Tibial nerve (tissue), 4 donors: ENCODE measurements at regions not wholly inside any gene's neighbourhood (a gene's known extent, or its start where the extent isn't known, plus 50 kb on each side); places are given as distances from the start of the nearest gene placed in this dataset.

Experiments used
- EP300 ChIP-seq, 2 donors: sonication (generic); formaldehyde crosslinking; IDR thresholded peaks; one replicate each; pipeline ENCODE4 v1.6.1; 2017; ENCODE audit warnings: antibody characterized with exemption in 2 of 2, mild to moderate bottlenecking in 1 of 2
- TF ChIP-seq, protein P1 (sequence below), 5 experiments: fragments of 200-600 bp in 3 of 5; fragments of 450-650 bp in 2 of 5; sonication (generic) in 3 of 5; IDR thresholded peaks; one replicate each; pipeline ENCODE4 v1.5.1; 2016 to 2019; ENCODE audit warnings: antibody characterized with exemption in 5 of 5, mild to moderate bottlenecking in 3 of 5, moderate library complexity in 2 of 5

DNA sequence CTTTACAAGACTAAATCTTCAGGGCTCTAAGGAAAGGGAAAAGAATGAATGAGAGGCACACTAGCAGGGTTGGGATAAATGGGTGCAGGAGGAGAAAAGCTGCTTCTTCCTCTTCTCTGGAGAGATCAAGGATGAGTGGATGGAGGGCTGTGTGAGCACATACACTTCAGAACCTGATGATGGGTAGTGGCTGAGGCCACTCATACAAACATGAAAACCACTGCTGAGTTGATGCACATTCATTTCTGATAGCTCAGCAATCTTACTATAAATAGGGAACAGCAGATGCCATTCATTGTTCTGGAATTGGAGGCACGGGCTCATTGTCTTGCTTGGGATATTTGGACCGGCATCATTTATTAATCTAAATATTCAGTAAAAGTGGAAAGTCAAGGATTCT lies 152.4 kb upstream of the KCTD1 start:
- TF ChIP-seq, protein P1, sequence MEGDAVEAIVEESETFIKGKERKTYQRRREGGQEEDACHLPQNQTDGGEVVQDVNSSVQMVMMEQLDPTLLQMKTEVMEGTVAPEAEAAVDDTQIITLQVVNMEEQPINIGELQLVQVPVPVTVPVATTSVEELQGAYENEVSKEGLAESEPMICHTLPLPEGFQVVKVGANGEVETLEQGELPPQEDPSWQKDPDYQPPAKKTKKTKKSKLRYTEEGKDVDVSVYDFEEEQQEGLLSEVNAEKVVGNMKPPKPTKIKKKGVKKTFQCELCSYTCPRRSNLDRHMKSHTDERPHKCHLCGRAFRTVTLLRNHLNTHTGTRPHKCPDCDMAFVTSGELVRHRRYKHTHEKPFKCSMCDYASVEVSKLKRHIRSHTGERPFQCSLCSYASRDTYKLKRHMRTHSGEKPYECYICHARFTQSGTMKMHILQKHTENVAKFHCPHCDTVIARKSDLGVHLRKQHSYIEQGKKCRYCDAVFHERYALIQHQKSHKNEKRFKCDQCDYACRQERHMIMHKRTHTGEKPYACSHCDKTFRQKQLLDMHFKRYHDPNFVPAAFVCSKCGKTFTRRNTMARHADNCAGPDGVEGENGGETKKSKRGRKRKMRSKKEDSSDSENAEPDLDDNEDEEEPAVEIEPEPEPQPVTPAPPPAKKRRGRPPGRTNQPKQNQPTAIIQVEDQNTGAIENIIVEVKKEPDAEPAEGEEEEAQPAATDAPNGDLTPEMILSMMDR (IDR thresholded peaks at IDR 0.05): no peak
- TF ChIP-seq EP300 (IDR thresholded peaks at IDR 0.05): no peak
